PC-9 (cell line): ENCODE measurements at regions not wholly inside any gene's neighbourhood (a gene's known extent, or its start where the extent isn't known, plus 50 kb on each side); places are given as distances from the start of the nearest gene placed in this dataset.

Experiments
- BruUV-seq: library from RNA; stranded (reverse); fragments of 400-500 nt; replicated peaks from 2 replicates; lab custom pipeline; 2021; lab: Mats Ljungman, UMichigan
- CTCF ChIA-PET: fragments of 300-600 bp; sonication (Branson Sonifier 250); formaldehyde crosslinking; loops from one replicate; lab custom pipeline; 2022; ENCODE audit warnings: antibody characterized with exemption; lab: Charles Lee
- POLR2A ChIA-PET: fragments of 300-600 bp; sonication (Branson Sonifier 250); formaldehyde crosslinking; loops from one replicate; lab custom pipeline; 2022; ENCODE audit warnings: antibody characterized with exemption; ENCODE audit not compliant: unreplicated experiment; lab: Charles Lee
- DNase-seq, 2 experiments: peaks; one replicate each; pipeline versions ENCODE4 v3.0.0 to v3.0.0-alpha.2; 2015 to 2022; ENCODE audit warnings: mixed read lengths in 1 of 2
- H2AFZ ChIP-seq: fragments of 200-600 bp; sonication (generic); 2 replicates; pipeline ENCODE4 v1.8.1; 2017; ENCODE audit warnings: antibody characterized with exemption
- H3F3A ChIP-seq: fragments of 200-600 bp; sonication (generic); 2 replicates; pipeline ENCODE4 v1.8.1; 2017; ENCODE audit warnings: antibody characterized with exemption, mild to moderate bottlenecking, low read depth; ENCODE audit not compliant: insufficient read depth
- H3K27ac ChIP-seq: fragments of 200-600 bp; sonication (generic); 2 replicates; pipeline ENCODE4 v1.6.1; 2016; ENCODE audit warnings: mixed run types
- H3K27me3 ChIP-seq: fragments of 200-600 bp; sonication (generic); 2 replicates; pipeline ENCODE4 v1.6.1; 2016; ENCODE audit warnings: low read depth, mixed run types; ENCODE audit not compliant: insufficient read depth
- H3K36me3 ChIP-seq: fragments of 200-600 bp; sonication (generic); 2 replicates; pipeline ENCODE4 v1.6.1; 2016; ENCODE audit warnings: low read depth, mixed run types
- H3K4me1 ChIP-seq: fragments of 200-600 bp; sonication (generic); replicated peaks from 2 replicates; pipeline ENCODE4 v1.6.1; 2016; ENCODE audit warnings: mixed run types; ENCODE audit not compliant: insufficient read depth
- H3K4me2 ChIP-seq: fragments of 200-600 bp; sonication (generic); 2 replicates; pipeline ENCODE4 v1.6.1; 2017; ENCODE audit warnings: mixed run types
- H3K4me3 ChIP-seq: fragments of 200-600 bp; sonication (generic); 2 replicates; pipeline ENCODE4 v1.6.1; 2016; ENCODE audit warnings: mixed run types
- H3K79me2 ChIP-seq: fragments of 200-600 bp; sonication (generic); 2 replicates; pipeline ENCODE4 v1.6.1; 2017; ENCODE audit warnings: low read depth, mixed run types
- H3K9me2 ChIP-seq: fragments of 200-600 bp; sonication (generic); 2 replicates; pipeline ENCODE4 v1.8.1; 2017; ENCODE audit warnings: mild to moderate bottlenecking; ENCODE audit not compliant: insufficient read depth
- H3K9me3 ChIP-seq: fragments of 200-600 bp; sonication (generic); 2 replicates; pipeline ENCODE4 v1.8.1; 2016; ENCODE audit warnings: low read depth; ENCODE audit not compliant: insufficient read depth
- H4K20me1 ChIP-seq: fragments of 200-600 bp; sonication (generic); 2 replicates; pipeline ENCODE4 v1.8.1; 2017; ENCODE audit not compliant: insufficient read depth
- EZH2 ChIP-seq: fragments of 200-600 bp; sonication (generic); IDR thresholded peaks from 2 replicates; pipeline ENCODE4 v1.8.0; 2017; ENCODE audit warnings: antibody characterized with exemption, low read depth
- intact Hi-C: fragments of 100-400 bp; cut with micrococcal nuclease; formaldehyde crosslinking; loops from one replicate; pipeline ENCODE4 v1.10.0; 2022; ENCODE audit not compliant: unreplicated experiment
- TF ChIP-seq, protein P1 (sequence below): fragments of 200-600 bp; sonication (generic); conservative IDR thresholded peaks from 2 replicates; pipeline ENCODE4 v1.6.1; 2017; ENCODE audit warnings: mixed run types, antibody characterized with exemption, mild to moderate bottlenecking, moderate library complexity

DNA sequence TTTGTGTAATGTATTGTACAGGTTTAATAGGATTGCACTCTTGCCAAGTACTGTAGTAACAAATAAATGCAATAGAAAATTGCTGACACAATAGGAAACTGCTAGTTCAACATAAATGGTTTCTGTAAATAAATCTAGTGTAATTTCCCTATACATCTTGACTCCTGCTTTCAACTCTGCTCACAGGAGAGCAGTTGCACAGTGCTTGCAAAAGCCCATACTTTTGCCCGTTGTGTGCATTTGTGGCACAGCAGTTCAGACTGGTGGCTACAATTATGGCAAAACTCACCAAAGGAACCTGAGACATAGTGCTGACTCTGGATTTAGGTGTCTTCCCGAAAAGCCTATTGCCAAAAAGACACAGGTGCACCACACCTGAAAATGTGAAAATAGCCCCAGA lies 953.3 kb upstream of the SLC35B3 start:
- H2AFZ ChIP-seq: no peak overlapping the region
- CTCF ChIA-PET: no interaction called here
- intact Hi-C loops: no loop called here

DNA sequence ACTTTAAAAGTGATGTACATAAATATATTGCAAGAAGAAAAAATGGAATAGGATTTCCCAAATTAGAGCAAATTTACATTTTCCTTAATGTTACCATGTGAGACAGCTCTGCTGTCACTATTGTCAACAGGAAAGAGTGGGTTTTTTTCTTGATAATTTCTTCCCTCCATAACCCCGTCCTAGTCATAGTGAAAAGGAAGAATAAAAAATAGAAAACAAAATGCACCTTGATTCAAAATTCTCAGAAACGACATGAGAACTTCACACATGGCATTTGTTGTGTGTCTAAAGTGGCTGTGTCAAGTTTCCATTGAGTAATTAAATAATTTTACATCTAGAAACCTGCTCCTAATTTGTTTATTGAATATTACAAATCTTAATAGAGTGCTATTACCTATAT lies 945.2 kb upstream of the SLC35B3 start:
- H3K79me2 ChIP-seq: no peaks in the 10 kb centered on the region
- no peak overlapping the region for H3K4me2 ChIP-seq
- TF ChIP-seq, protein P1, sequence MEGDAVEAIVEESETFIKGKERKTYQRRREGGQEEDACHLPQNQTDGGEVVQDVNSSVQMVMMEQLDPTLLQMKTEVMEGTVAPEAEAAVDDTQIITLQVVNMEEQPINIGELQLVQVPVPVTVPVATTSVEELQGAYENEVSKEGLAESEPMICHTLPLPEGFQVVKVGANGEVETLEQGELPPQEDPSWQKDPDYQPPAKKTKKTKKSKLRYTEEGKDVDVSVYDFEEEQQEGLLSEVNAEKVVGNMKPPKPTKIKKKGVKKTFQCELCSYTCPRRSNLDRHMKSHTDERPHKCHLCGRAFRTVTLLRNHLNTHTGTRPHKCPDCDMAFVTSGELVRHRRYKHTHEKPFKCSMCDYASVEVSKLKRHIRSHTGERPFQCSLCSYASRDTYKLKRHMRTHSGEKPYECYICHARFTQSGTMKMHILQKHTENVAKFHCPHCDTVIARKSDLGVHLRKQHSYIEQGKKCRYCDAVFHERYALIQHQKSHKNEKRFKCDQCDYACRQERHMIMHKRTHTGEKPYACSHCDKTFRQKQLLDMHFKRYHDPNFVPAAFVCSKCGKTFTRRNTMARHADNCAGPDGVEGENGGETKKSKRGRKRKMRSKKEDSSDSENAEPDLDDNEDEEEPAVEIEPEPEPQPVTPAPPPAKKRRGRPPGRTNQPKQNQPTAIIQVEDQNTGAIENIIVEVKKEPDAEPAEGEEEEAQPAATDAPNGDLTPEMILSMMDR: no peak
- TF ChIP-seq EZH2: no peak
- H3K27ac ChIP-seq: no peak overlapping the region
- no peaks in the 10 kb centered on the region for H3K9me2 ChIP-seq
- BruUV-seq: no TSS peak
- intact Hi-C loops: no loop called here
- no peak for DNase-seq
- CTCF ChIA-PET: interaction anchor here (0.7 kb wide), 1 partner anchor 1685 kb away, joined by 18 read pairs; no protein-coding TSS in a partner anchor
- H3K36me3 ChIP-seq: no peaks in the 10 kb centered on the region
- no peaks in the 10 kb centered on the region for H3K9me3 ChIP-seq
- H3F3A ChIP-seq: no peaks in the 10 kb centered on the region
- no peak overlapping the region for H3K4me3 ChIP-seq
- POLR2A ChIA-PET: no interaction called here
- no peaks in the 10 kb centered on the region for H3K4me1 ChIP-seq
- no peaks in the 10 kb centered on the region for H3K27me3 ChIP-seq
- no peaks in the 10 kb centered on the region for H4K20me1 ChIP-seq
- no peak overlapping the region for H2AFZ ChIP-seq

More for the DNA sequence above, 953.3 kb upstream of the SLC35B3 start:
- no peaks in the 10 kb centered on the region for H3K79me2 ChIP-seq
- H3K4me3 ChIP-seq: no peak overlapping the region
- no peaks in the 10 kb centered on the region for H3K9me2 ChIP-seq
- no peaks in the 10 kb centered on the region for H3K36me3 ChIP-seq
- BruUV-seq: no TSS peak
- no peaks in the 10 kb centered on the region for H4K20me1 ChIP-seq
- H3F3A ChIP-seq: no peaks in the 10 kb centered on the region
- no peaks in the 10 kb centered on the region for H3K27me3 ChIP-seq
- H3K27ac ChIP-seq: no peak overlapping the region
- no peaks in the 10 kb centered on the region for H3K9me3 ChIP-seq
- POLR2A ChIA-PET: no interaction called here
- H3K4me1 ChIP-seq: no peaks in the 10 kb centered on the region
- no peak overlapping the region for H3K4me2 ChIP-seq
- TF ChIP-seq, protein P1: no peak
- TF ChIP-seq EZH2: no peak
- no peak for DNase-seq

DNA sequence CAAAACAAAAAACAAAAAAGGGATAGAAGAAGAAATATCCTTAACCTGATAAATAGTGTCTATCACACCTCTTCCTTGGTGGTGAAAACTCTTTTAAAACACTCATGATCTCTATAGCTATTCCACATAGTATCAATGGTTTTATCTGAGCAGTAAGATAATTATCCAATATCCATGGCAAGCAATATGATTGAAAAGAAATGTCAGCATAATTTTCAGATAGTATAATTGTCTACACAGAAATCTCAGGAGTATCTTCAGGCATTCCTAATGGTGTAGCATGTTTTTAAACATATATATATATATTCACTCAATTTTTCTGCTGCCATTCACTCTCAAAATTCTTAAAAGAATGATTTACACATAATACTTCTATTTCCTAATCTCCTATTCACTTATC lies 938.0 kb upstream of the SLC35B3 start:
- H4K20me1 ChIP-seq: no peaks in the 10 kb centered on the region
- POLR2A ChIA-PET: no interaction called here

DNA sequence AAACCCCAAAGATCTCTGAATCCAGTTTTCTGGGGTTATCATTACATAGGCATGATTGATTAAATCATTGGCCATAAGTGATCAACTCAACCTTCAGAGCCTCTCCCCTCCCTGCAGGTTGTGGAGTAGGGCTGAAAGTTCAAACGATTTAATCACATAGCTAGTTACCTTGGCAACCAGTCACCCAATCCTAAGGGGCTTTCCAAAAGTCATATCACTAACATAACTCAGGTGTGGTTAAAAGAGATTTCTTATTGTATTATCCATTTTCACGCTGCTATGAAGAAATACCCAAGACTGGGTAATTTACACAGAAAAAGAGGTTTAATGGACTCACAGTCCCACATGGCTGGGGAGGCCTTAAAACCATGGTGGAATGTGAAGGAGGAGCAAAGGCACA lies 935.1 kb upstream of the SLC35B3 start:
- no peaks in the 10 kb centered on the region for H3K36me3 ChIP-seq
- CTCF ChIA-PET: interaction anchor here (0.5 kb wide), 1 partner anchor 1065 kb away, joined by 3 read pairs; no protein-coding TSS in a partner anchor

More for the DNA sequence above, 938.0 kb upstream of the SLC35B3 start:
- no peaks in the 10 kb centered on the region for H3K79me2 ChIP-seq
- no peak overlapping the region for H3K4me2 ChIP-seq
- no TSS peak for BruUV-seq
- no peak for DNase-seq
- H3K27ac ChIP-seq: no peak overlapping the region
- H3F3A ChIP-seq: no peaks in the 10 kb centered on the region
- H3K9me3 ChIP-seq: no peaks in the 10 kb centered on the region
- no peak overlapping the region for H2AFZ ChIP-seq
- intact Hi-C loops: no loop called here
- CTCF ChIA-PET: no interaction called here
- H3K4me3 ChIP-seq: no peak overlapping the region
- H3K27me3 ChIP-seq: no peaks in the 10 kb centered on the region
- TF ChIP-seq EZH2: no peak
- no peaks in the 10 kb centered on the region for H3K4me1 ChIP-seq
- no peaks in the 10 kb centered on the region for H3K9me2 ChIP-seq
- H3K36me3 ChIP-seq: no peaks in the 10 kb centered on the region

More for the DNA sequence above, 935.1 kb upstream of the SLC35B3 start:
- Histone ChIP-seq H2AFZ (no peak overlapping the region), H3F3A (no peaks in the 10 kb centered on the region), H4K20me1 (no peaks in the 10 kb centered on the region), H3K4me3 (no peak overlapping the region), H3K4me1 (no peaks in the 10 kb centered on the region), H3K27me3 (no peaks in the 10 kb centered on the region), H3K9me3 (no peaks in the 10 kb centered on the region), H3K4me2 (no peak overlapping the region), H3K79me2 (no peaks in the 10 kb centered on the region), H3K27ac (no peak overlapping the region), H3K9me2 (no peaks in the 10 kb centered on the region)
- intact Hi-C loops: no loop called here
- POLR2A ChIA-PET: no interaction called here
- BruUV-seq: no TSS peak
- TF ChIP-seq, protein P1: no peak
- TF ChIP-seq EZH2: no peak
- no peak for DNase-seq
